HG03378 (cell line): ENCODE measurements at regions not wholly inside any gene's neighbourhood (a gene's known extent, or its start where the extent isn't known, plus 50 kb on each side); places are given as distances from the start of the nearest gene placed in this dataset.
"Not testable (repeated sequence)": the region's sequence is repeated elsewhere in the genome, so short reads cannot be mapped to it uniquely, and the experiment has no call there.

Source experiments
- ATAC-seq: cut with Tn5 transposase; IDR thresholded peaks from one replicate; pipeline ENCODE4 v1.9.1; 2021; ENCODE audit warnings: mild to moderate bottlenecking, moderate library complexity; ENCODE audit not compliant: unreplicated experiment

GRCh38 chr20:11689262-11689661, 228.4 kb upstream of the BTBD3 start:
- ATAC-seq = no peak

DNA sequence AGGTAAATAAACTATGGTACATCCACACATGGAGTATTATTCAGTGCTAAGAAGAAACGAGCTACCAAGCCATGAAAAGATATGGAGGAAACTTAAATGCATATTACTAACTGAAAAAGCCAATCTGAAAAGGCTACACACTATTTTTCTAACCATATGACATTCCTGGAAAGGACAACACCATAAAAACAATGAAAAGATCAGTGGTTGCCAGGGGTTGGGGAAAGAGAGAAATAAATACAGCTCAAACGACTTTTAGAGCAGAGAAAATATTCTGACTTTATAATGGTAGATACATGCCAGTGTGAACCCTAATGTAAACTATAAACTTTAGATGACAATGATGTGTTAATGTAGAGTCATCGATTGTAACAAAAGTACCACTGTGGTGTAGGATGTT, 225.9 kb upstream of the BTBD3 start:
- ATAC-seq = no peak

GRCh38 chr20:11692567-11692966, 225.1 kb upstream of the BTBD3 start:
- ATAC-seq = no peak

DNA sequence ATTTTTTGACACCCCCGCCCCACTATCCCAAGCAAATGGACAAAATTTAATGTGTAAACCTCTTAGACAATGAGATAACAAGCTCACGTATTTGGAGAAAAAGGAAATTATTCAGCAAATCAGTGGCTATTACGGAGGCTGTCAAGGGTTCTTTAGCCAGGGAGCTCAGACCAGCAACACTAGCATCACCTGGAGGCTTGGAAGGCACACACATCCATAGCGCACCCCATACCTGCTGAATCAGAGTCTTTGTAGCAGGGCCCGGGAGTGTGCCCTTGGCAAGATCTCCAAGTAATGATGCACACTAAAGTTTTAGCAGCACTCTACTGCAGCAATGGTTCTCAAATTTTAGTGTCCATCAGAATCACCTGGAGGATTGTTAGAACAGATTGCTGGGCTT, 223.2 kb upstream of the BTBD3 start:
- no peak for ATAC-seq

GRCh38 chr20:11697055-11697454, 220.6 kb upstream of the BTBD3 start:
- no peak for ATAC-seq

DNA sequence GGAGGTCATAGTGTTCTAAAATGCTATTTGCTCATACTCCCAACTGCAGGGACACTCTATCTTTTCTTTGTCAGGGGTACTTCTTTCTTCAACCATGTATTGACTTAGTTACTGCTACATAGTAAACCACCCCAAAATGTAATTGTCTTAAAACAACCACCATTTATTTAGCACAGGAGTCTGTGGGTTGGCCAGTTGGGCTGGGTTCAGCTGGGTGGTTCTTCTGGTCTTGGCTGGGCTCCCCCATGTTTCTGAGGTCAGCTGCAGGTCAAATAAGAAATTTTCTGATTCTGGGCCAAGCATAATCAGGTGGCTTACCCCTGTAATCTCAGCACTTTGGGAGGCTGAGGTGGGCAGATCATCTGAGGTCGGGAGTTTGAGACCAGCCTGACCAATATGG, 220.0 kb upstream of the BTBD3 start:
- ATAC-seq = no peak

GRCh38 chr20:11698124-11698523, 219.6 kb upstream of the BTBD3 start:
- ATAC-seq = no peak

DNA sequence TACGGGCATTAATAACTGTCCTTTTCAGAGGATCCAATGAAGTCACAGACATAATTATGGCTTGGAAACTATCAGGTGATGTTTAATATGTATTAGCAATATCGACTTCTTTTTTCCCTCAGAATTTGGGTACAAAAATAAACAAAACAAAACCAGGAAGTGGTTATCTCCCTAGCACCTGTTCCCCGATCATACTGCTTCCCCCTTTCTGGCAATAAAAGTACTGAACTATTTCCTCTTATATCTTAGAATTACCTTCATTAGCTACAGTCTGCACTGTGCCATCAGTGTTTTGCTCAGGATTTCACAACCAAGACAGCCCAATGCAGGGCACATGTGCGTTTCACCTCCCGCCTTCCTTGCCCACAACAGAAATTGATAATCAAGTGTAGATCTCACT, 216.9 kb upstream of the BTBD3 start:
- ATAC-seq = no peak

GRCh38 chr20:11702721-11703518, 214.8 kb upstream of the BTBD3 start:
- ATAC-seq = no peak

- no peak for ATAC-seq
These were observed 212.2 kb upstream of the BTBD3 start for GRCh38 chr20:11705512-11705911.

DNA sequence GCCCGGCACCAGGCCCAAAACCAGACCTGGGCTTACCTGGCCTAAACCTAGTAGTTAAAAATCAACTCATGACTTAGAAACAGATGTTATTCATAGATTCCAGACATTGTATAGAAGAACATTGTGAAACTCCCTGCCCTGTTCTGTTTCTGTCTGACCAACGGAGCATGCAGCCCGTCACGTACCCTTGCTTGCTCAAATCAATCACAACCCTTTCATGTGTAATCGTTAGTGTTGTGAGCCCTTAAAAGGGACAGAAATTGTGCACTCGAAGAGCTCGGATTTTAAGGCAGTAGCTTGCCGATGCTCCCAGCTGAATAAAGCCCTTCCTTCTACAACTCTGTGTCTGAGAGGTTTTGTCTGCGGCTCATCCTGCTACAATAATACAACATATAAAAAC, 209.5 kb upstream of the BTBD3 start:
- ATAC-seq = not testable (repeated sequence)

DNA sequence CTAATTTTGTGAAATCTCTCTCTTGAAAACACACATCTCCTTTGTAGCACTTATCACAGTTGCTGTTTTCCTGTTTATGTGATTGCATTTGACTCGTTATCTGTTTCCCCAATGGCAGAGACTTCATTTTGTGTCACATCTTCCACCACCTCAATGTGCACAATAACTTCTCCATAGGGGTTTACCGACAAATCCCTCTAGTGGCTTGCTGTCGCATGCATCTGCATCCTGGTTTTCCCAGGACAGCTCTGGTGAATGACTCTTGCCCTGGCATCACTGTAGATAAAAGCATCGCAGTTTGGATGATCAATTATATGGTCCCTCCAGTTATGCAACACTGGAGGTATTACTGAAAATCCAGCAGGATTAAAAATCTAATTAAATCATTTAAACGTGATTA, 206.5 kb upstream of the BTBD3 start:
- no peak for ATAC-seq

DNA sequence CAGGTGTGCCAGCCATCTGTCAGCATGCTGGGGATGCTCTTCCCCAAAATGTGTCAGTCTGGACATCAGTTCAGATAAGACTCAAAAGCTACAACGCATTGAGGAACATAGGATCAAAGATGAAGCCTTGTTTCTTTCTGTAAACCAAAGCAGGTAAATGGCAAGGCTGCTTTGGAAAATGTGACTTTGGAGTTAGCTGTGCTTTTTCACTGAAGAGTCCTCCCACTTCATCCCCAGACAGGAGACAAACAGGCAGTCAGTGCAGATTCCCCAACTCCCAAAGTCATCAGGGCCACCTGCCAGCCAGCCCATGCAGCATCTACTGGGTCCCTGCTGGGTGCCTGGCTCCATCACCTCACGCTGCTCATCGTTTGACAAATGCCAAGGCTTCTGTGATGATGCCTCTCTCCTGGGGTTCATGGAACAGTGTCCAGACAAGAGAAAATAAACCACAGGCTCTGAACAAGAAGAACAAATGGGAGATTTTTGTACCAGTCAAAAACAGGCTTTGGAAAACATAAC, 205.0 kb upstream of the BTBD3 start:
- ATAC-seq = no peak

- no peak for ATAC-seq
These were observed 202.8 kb upstream of the BTBD3 start for GRCh38 chr20:11714886-11715285.

DNA sequence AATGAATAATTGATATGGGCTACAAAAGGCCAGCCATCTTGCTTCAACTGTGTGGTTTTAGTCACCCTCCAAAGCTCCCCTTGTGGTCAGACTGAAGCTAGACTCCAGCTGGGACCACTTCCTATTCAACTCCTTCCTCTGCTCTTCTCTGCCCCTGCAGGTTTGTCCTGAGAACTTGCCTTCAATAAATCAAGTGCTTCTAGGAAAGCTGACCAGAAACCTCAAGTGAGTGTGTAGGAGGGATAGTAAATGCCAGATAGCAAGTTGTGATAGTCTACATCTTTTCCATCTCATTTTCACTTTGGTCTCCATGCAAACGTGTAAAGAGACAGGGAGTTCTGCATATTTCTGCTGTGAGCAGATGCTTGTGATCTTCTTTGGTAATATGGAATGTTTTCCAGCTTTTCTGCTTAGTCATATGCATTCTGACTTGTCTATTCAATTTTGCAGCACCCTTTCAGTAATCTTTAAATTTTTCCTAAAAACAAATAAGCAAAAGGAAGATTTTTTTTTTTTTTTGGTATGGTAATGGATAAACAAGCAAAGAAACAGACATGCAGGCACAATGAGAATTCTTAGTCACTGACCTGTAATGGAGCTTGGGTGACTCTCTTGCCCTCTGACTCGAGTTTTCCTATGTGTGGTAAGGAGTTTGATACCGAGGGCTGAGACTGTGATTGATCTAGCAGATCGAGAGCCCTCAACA, 201.3 kb upstream of the BTBD3 start:
- no peak for ATAC-seq

- ATAC-seq = no peak
These were observed 200.8 kb upstream of the BTBD3 start for GRCh38 chr20:11716945-11717248.

DNA sequence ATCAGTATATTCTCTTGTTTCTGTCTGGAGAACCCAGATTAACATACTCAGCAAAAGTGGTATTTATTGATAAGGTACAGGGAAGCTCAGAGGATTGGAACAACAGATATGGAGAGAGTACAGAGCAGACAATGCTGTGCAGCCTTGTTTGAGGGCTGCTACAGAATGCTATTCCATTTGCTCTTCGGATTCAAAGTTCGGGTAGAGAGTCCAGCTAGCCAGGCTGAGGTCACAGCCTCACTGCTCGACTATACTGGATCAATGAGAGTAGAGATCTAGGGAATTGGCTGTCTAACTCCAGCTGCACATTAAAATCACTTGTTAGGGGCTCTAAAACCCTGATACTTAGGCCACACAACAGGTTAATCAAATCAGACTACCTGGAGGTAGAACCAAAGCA, 200.1 kb upstream of the BTBD3 start:
- no peak for ATAC-seq

DNA sequence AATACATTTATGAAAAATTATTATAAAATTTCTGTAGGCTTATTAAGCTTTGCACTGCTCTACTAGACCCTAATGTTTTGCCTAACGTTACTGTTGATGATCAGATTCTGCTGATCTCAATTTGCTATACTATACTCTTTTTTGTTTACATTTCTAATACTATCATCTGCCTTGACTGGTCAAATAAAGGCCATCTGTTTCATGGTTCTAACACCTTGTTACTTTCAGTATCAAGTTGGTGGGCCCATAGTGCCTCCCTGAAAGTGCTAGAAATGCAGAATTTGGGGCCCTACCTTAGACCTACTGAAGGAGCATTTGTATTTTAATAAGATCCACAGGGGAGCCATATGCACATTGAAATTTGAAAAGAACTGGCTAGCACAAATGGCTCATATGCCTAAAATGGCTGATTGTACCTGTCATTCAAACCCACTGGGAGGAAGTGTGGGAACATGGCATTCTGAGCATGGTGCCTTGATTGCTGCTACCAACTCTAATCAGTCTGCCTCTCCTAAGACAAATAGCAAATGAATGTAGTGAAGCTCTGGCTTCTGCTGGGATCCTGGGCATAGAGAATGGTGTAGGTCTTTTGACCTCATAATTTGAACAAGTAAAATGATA, 199.1 kb upstream of the BTBD3 start:
- no peak for ATAC-seq

- ATAC-seq = no peak
These were observed 198.5 kb upstream of the BTBD3 start for GRCh38 chr20:11719153-11719552.

DNA sequence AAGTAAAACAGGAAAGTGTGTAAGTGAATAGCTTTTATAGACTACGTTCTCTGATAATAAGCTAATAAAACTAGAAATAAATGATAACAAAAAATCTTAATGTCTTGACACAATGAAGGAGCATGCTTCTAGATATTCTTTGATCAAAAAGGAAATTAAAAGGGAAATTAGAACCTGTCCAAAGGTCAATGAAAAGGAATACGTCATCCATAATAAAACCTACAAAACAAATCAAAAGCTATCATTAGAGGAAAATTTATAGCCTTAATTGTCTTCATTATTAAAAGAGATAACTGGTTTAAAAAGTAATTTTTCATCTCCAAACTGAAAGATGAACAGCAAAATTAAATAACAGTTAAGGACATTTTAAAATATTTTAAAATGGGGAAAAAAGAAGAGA, 196.3 kb upstream of the BTBD3 start:
- no peak for ATAC-seq

DNA sequence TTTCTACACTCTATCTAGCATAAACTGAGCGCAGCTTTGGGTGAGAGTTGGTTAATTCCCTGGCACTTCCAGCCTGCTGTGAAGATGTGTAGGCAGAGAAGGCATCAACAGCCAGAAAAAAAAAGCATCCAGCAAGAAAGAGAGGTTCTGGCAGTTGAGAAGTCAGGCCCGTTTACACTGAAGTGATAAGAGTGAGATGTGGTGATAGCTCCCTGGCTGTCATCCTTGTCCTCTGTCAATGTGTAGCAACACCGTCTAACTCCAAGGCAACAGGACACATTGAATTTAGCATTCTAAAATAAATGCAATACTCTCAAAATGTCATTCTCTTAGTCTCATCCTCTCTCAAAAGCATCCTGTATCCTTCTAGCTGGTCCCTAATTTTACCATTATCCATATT, 193.6 kb upstream of the BTBD3 start:
- no peak for ATAC-seq

GRCh38 chr20:11726026-11726425, 191.7 kb upstream of the BTBD3 start:
- ATAC-seq = no peak
